ENCODE measurements at regions not wholly inside any gene's neighbourhood (a gene's known extent, or its start where the extent isn't known, plus 50 kb on each side); places are given as distances from the start of the nearest gene placed in this dataset.

DNA sequence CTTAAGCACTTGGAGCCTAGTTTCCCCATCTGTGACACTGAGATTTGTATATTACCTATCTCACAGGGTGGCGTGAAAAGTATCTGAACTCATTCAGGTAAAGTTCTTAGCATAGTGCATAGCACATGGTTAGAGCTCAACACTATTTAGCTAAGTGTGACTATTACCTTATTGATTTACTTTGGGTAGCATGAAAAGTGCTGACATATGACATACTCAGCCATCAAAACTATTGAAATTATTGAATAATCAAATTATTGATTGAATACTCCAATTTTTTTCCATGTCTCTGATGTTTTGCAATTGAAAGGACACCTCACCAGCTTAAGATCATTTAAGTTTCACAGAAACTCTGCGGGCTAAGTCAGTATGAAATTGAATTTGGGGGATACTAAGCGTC, 715.0 kb downstream of the EFNB2 start:
- Histone ChIP-seq H3K27ac (no peak overlapping the region), H3K36me3 (no peaks in the 10 kb centered on the region), H3K4me3 (no peak overlapping the region), H3K9me3 (ENCODE audit: low read depth) (no peaks in the 10 kb centered on the region), H3K27me3 (no peaks in the 10 kb centered on the region), H3K4me1 (ENCODE audit: low read depth) (no peaks in the 10 kb centered on the region)
- DNase-seq (ENCODE audit: low read depth in 1 of 2, low spot score in 1 of 2): no peak
- TF ChIP-seq CTCF (IDR thresholded peaks at IDR 0.05; ENCODE audit: low read depth, low read length): no peak

- H3K36me3 ChIP-seq: no peaks in the 10 kb centered on the region
- H3K4me3 ChIP-seq: no peak overlapping the region
- H3K4me1 ChIP-seq (ENCODE audit: low read depth): no peaks in the 10 kb centered on the region
- no peak for DNase-seq (ENCODE audit: low read depth in 1 of 2, low spot score in 1 of 2)
- no peak overlapping the region for H3K27ac ChIP-seq
- no peaks in the 10 kb centered on the region for H3K27me3 ChIP-seq
- no peak for TF ChIP-seq CTCF (IDR thresholded peaks at IDR 0.05; ENCODE audit: low read depth, low read length)
- no peaks in the 10 kb centered on the region for H3K9me3 ChIP-seq (ENCODE audit: low read depth)
Observed at GRCh38 chr13:105817498-105817897, 718.0 kb downstream of the EFNB2 start.

GRCh38 chr13:105816994-105817393, 718.5 kb downstream of the EFNB2 start:
- H3K27me3 ChIP-seq: no peaks in the 10 kb centered on the region
- DNase-seq (ENCODE audit: low read depth in 1 of 2, low spot score in 1 of 2): no peak
- TF ChIP-seq CTCF (IDR thresholded peaks at IDR 0.05; ENCODE audit: low read depth, low read length): no peak
- H3K9me3 ChIP-seq (ENCODE audit: low read depth): no peaks in the 10 kb centered on the region
- H3K36me3 ChIP-seq: no peaks in the 10 kb centered on the region
- H3K4me3 ChIP-seq: no peak overlapping the region
- H3K4me1 ChIP-seq (ENCODE audit: low read depth): no peaks in the 10 kb centered on the region
- no peak overlapping the region for H3K27ac ChIP-seq

GRCh38 chr13:105814902-105815250, 720.6 kb downstream of the EFNB2 start:
- H3K27me3 ChIP-seq: no peaks in the 10 kb centered on the region
- H3K4me1 ChIP-seq (ENCODE audit: low read depth): no peaks in the 10 kb centered on the region
- DNase-seq (ENCODE audit: low read depth in 1 of 2, low spot score in 1 of 2): no peak
- no peak overlapping the region for H3K27ac ChIP-seq
- no peaks in the 10 kb centered on the region for H3K9me3 ChIP-seq (ENCODE audit: low read depth)
- H3K4me3 ChIP-seq: no peak overlapping the region
- H3K36me3 ChIP-seq: no peaks in the 10 kb centered on the region
- no peak for TF ChIP-seq CTCF (IDR thresholded peaks at IDR 0.05; ENCODE audit: low read depth, low read length)

GRCh38 chr13:105814219-105814901, 721.1 kb downstream of the EFNB2 start:
- Histone ChIP-seq H3K4me1 (ENCODE audit: low read depth) (no peaks in the 10 kb centered on the region), H3K4me3 (no peak overlapping the region), H3K27me3 (no peaks in the 10 kb centered on the region), H3K9me3 (ENCODE audit: low read depth) (no peaks in the 10 kb centered on the region), H3K27ac (no peak overlapping the region), H3K36me3 (no peaks in the 10 kb centered on the region)
- DNase-seq (ENCODE audit: low read depth in 1 of 2, low spot score in 1 of 2): no peak
- TF ChIP-seq CTCF (IDR thresholded peaks at IDR 0.05; ENCODE audit: low read depth, low read length): no peak

- no peaks in the 10 kb centered on the region for H3K27me3 ChIP-seq
- no peaks in the 10 kb centered on the region for H3K4me1 ChIP-seq (ENCODE audit: low read depth)
- TF ChIP-seq CTCF (IDR thresholded peaks at IDR 0.05; ENCODE audit: low read depth, low read length): no peak
- H3K4me3 ChIP-seq: no peak overlapping the region
- DNase-seq (ENCODE audit: low read depth in 1 of 2, low spot score in 1 of 2): peak in 1 of 2 donors; percentile 13
- no peaks in the 10 kb centered on the region for H3K36me3 ChIP-seq
- H3K27ac ChIP-seq: no peak overlapping the region
- H3K9me3 ChIP-seq (ENCODE audit: low read depth): no peaks in the 10 kb centered on the region
Observed at GRCh38 chr13:105806628-105806920, 728.9 kb downstream of the EFNB2 start.

Measured in cardiac muscle cell (in vitro differentiated cells and primary cell).